ENCODE measurements at regions not wholly inside any gene's neighbourhood (a gene's known extent, or its start where the extent isn't known, plus 50 kb on each side); places are given as distances from the start of the nearest gene placed in this dataset.

DNA sequence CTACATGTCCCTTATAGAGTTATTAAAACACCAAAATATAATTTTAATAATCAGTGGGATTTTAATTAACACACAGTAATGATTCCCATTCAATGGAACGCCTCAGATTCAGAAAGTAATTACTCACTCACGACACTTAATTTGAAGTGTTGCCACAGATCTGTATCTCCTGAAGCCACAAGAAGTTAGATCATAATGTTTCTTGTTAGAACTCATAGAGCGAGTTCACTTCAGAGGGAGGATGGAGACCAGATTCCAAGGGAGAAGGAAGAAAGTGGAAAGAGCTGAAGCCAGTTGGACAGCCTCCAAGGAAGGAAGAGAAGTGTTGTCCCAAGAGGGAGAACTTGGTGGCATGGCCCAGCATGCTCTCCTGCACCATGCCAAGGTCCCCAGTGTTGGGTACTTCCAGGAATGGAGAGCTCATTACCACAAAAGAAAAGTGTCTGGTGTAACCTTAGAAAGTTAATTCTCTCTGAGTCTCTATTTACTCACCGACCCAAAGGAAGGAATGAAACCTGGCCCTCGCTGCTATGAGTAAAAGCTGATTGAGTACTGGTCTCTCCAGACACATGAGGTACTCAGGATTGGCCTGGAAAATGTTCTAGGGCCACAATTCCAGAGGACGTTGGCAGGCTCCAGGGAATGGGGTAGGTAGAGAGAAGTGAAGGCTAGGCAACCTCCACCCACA is 305.4 kb downstream of the BCL11B start:
- DNase-seq (ENCODE audit: low read depth, low spot score) = no peak
- Histone ChIP-seq H3K27ac (ENCODE audit: low read depth, low read length) (no peak overlapping the region), H3K4me3 (ENCODE audit: low read depth, low read length) (no peak overlapping the region), H3K27me3 (ENCODE audit: control insufficient read depth, insufficient read depth, low read length) (no peaks in the 10 kb centered on the region), H3K9me3 (ENCODE audit: control insufficient read depth, insufficient read depth, low read length) (peaks cover 23% of the 10 kb centered on the region)
- ChIA-PET POLR2A (no interaction called here), CTCF (no interaction called here)
- TF ChIP-seq, protein P1, sequence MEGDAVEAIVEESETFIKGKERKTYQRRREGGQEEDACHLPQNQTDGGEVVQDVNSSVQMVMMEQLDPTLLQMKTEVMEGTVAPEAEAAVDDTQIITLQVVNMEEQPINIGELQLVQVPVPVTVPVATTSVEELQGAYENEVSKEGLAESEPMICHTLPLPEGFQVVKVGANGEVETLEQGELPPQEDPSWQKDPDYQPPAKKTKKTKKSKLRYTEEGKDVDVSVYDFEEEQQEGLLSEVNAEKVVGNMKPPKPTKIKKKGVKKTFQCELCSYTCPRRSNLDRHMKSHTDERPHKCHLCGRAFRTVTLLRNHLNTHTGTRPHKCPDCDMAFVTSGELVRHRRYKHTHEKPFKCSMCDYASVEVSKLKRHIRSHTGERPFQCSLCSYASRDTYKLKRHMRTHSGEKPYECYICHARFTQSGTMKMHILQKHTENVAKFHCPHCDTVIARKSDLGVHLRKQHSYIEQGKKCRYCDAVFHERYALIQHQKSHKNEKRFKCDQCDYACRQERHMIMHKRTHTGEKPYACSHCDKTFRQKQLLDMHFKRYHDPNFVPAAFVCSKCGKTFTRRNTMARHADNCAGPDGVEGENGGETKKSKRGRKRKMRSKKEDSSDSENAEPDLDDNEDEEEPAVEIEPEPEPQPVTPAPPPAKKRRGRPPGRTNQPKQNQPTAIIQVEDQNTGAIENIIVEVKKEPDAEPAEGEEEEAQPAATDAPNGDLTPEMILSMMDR (IDR thresholded peaks at IDR 0.05; ENCODE audit: low read depth, low read length) = no peak

DNA sequence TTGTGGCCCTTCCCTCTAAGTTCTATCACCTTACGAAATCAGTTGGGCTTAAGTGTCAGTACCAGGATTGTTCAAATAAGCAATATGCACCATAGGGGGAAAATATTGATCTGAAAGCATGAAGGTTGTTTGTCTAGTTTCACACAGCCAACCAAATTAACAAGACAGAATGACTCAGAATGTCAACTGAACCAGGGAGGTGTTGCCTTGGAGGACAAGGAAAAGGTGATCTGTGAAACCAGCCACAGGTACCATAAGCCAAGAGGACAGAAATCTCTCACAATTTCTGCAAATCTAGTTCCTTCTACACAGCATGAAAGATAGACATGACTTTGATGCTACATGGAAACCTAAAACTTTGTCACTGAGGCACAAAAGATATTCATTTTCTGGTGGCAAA is 297.9 kb downstream of the BCL11B start:
- Histone ChIP-seq H3K9me3 (ENCODE audit: control insufficient read depth, insufficient read depth, low read length) (no peaks in the 10 kb centered on the region; the same call in 1 of the 2 replicates), H3K4me3 (ENCODE audit: low read depth, low read length) (no peak overlapping the region), H3K27ac (ENCODE audit: low read depth, low read length) (no peak overlapping the region), H3K27me3 (ENCODE audit: control insufficient read depth, insufficient read depth, low read length) (no peaks in the 10 kb centered on the region)
- POLR2A ChIA-PET = no interaction called here
- DNase-seq (ENCODE audit: low read depth, low spot score) = no peak
- CTCF ChIA-PET = no interaction called here
- TF ChIP-seq, protein P1 (IDR thresholded peaks at IDR 0.05; ENCODE audit: low read depth, low read length) = no peak

DNA sequence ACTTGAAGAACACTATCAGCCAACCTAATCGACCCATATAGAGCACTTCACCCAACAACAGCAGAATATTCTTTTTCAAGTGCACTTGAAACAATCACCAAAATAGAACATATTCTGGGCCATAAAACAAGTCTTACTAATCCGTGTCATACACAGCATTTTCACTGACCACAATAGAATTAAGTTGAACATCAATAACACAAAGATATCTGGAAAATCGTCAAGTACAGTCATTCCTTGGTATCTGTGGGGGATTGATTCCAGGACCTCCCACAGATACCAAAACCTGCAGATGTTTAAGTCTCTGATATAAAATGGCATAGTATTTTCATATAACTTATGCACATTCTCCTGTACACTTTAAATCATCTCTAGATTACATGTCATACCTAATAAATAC is 295.7 kb downstream of the BCL11B start:
- ChIA-PET POLR2A (no interaction called here), CTCF (no interaction called here)
- H3K27ac ChIP-seq (ENCODE audit: low read depth, low read length) = no peak overlapping the region
- peaks cover 4% of the 10 kb centered on the region; the same call in 1 of the 2 replicates for H3K9me3 ChIP-seq (ENCODE audit: control insufficient read depth, insufficient read depth, low read length)
- no peak overlapping the region for H3K4me3 ChIP-seq (ENCODE audit: low read depth, low read length)
- DNase-seq (ENCODE audit: low read depth, low spot score) = no peak
- TF ChIP-seq, protein P1 (IDR thresholded peaks at IDR 0.05; ENCODE audit: low read depth, low read length) = no peak
- H3K27me3 ChIP-seq (ENCODE audit: control insufficient read depth, insufficient read depth, low read length) = no peaks in the 10 kb centered on the region

DNA sequence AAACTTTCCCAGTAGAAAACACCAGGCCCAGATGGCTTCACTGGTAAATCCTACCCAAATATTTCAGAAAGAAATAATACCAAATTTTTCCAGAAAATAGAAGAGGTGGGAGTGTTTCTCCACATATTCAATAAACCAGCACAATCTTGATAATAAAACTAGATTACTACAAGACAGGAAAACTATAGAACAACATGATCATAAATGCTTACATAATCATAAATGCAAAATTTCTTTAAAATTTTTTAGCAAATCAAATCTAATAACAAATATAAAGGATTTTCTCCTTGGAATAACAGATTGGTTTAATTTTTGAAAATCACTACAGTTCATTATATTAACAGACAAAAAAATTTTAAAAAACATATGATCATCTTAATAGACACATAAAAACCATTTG is 294.5 kb downstream of the BCL11B start:
- Histone ChIP-seq H3K4me3 (ENCODE audit: low read depth, low read length) (no peak overlapping the region), H3K27me3 (ENCODE audit: control insufficient read depth, insufficient read depth, low read length) (no peaks in the 10 kb centered on the region), H3K9me3 (ENCODE audit: control insufficient read depth, insufficient read depth, low read length) (peaks cover 4% of the 10 kb centered on the region; the same call in 1 of the 2 replicates), H3K27ac (ENCODE audit: low read depth, low read length) (no peak overlapping the region)
- DNase-seq (ENCODE audit: low read depth, low spot score) = no peak
- CTCF ChIA-PET = no interaction called here
- TF ChIP-seq, protein P1 (IDR thresholded peaks at IDR 0.05; ENCODE audit: low read depth, low read length) = no peak
- POLR2A ChIA-PET = no interaction called here

DNA sequence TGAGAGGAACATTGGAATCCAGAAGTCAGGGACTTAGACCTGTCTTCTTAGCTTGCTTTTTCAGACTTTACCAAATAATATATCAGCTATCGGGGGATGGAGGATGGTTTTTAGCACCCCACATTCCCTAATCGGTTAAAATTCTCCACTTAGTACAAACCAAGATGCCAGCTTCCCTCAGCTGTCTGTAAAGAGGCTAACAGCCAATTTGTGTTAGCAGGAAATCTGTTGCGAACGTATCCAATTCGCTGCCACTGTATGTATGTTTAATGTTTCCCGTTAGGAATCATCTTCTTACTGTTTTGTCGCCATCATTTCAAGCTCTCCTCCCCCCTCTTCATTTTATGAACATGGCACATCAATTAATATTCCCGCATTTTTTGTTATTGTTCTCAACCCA is 289.0 kb downstream of the BCL11B start:
- POLR2A ChIA-PET = no interaction called here
- Histone ChIP-seq H3K9me3 (ENCODE audit: control insufficient read depth, insufficient read depth, low read length) (peaks cover 10% of the 10 kb centered on the region), H3K27me3 (ENCODE audit: control insufficient read depth, insufficient read depth, low read length) (no peaks in the 10 kb centered on the region), H3K4me3 (ENCODE audit: low read depth, low read length) (no peak overlapping the region), H3K27ac (ENCODE audit: low read depth, low read length) (no peak overlapping the region)
- no peak for DNase-seq (ENCODE audit: low read depth, low spot score)
- CTCF ChIA-PET = no interaction called here
- TF ChIP-seq, protein P1 (IDR thresholded peaks at IDR 0.05; ENCODE audit: low read depth, low read length) = no peak

Measured in AG04450 (cell line).